Glomerular endothelial cell (primary cell): ENCODE measurements at regions not wholly inside any gene's neighbourhood (a gene's known extent, or its start where the extent isn't known, plus 50 kb on each side); places are given as distances from the start of the nearest gene placed in this dataset.
"Not testable (repeated sequence)": the region's sequence is repeated elsewhere in the genome, so short reads cannot be mapped to it uniquely, and the experiment has no call there.

Source experiments
- DNase-seq: peaks from one replicate; pipeline ENCODE4 v3.0.0-alpha.2; 2011; ENCODE audit warnings: low read depth, low spot score; ENCODE audit errors: extremely low read depth

DNA sequence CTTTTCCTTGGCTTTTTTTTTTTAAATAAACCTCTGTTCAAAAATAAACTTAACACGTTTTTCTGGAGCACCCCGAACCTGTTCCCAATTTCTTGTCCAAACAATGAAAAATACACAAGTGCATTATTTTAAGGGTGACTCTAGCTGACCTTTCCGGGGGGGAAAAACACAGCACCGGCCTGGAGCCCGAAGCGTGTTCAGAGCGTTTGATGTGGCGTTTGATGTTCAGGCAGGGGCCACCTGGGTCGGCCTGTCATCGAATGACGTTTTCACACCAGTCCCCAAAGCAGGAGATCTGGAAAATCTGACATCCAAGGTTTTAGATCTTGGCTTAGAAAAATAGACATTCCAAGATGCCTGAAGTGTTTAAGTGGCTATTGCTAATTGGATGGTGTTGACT lies 282.1 kb downstream of the SHOX start:
- DNase-seq: no peak

DNA sequence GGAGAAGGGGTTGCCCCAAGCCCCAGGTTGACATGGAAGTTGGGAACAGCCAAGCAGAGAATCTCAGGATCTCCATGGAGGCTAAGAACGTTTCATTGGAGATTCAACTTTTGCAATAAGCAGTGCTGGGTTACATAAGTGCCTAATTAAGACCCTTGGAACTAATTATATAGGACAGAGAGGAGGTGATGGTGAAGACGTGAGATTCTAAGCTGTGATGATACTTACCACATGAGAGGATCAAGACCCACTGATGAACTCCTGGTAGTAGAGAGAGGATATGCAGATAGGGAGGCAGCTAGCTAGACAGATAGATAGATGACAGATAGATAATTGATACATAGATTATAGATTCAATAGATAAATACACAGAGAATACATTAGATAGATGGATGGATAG lies 278.5 kb downstream of the SHOX start:
- not testable (repeated sequence) for DNase-seq

DNA sequence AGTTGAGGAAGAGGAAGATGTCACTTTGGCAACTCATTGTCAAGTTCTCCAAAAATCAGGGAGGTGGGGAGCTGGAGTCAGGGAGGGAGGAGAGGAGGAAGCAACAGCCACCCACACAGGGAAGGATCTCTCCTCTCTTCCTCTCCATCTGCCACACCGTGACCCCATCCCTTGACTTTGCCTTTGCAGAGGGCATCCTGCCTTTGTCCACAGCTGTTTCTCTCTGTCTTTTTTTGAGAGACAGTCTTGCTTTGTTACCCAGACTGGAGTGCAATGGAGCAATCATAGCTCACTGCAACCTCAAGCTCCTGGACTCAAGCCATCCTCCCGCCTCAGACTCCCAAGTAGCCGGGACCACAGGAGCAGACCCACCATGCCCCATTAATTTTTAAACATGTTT lies 276.0 kb downstream of the SHOX start:
- DNase-seq: no peak

DNA sequence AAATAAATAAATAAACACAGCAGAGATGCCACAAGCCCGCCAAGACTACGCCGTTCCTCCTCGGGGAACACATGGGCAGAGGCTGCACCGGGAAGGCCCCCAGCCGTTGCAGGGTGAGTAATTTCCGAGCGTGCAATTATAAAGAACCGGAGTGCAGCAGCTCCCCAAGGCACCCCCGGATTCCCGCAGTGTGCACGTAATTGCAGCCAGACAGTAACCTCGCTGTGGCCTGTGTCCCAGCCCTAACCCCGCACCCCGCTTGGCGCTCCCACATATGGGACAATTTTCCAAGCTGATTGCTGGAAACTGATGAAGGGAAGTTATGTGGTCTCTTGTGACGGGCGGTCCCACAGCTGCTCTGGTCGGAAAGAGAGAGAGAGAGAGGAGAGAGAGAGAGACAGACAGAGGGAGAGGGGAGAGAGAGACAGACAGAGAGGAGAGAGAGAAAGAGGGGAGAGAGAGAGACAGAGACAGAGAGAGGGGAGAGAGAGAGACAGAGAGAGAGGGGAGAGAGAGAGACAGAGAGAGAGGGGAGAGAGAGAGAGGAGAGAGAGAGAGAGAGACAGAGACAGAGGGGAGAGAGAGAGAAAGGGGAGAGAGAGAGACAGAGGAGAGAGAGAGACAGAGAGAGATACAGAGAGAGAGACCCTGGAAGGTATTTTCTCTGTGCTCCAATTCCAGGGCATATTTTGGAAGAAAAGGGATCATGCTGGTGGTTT lies 275.4 kb downstream of the SHOX start:
- DNase-seq: no peak

DNA sequence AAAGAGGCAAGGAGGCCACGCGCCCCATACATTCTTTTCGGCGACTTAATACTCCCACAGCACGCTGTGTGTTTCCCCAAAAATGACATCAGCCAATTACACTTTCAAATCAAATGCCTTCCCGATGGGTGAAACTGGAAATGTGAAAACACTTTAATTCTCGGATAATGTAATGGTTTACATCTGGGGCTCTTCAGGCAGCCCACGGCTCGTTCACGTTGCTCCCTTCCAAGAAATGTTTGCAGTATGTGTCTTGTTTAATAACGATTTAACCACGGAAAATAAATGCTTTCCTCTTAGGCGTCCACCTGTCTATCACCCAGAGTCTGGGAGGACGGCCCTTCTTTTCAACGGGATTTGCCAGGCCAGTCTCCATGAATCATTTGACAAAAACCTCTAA lies 272.5 kb downstream of the SHOX start:
- no peak for DNase-seq

DNA sequence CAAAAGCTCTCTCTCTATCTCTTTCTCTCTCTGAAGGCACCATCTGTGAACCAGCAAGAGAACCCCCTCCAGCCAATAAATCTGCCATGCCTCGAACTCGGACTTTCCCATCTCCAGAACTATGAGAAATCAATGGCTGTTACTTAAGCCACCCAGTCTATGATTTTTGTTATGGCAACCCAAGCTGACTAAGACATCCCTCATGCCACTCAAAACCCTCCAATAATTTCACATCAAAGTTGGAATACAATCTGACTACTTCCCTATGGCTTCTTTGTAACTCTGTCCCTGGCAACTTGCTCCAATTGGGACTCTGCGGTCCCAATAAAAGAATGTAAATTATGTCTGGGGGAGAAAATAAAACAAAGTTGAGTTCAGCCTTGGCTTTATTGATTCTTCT lies 265.7 kb downstream of the SHOX start:
- DNase-seq: no peak

DNA sequence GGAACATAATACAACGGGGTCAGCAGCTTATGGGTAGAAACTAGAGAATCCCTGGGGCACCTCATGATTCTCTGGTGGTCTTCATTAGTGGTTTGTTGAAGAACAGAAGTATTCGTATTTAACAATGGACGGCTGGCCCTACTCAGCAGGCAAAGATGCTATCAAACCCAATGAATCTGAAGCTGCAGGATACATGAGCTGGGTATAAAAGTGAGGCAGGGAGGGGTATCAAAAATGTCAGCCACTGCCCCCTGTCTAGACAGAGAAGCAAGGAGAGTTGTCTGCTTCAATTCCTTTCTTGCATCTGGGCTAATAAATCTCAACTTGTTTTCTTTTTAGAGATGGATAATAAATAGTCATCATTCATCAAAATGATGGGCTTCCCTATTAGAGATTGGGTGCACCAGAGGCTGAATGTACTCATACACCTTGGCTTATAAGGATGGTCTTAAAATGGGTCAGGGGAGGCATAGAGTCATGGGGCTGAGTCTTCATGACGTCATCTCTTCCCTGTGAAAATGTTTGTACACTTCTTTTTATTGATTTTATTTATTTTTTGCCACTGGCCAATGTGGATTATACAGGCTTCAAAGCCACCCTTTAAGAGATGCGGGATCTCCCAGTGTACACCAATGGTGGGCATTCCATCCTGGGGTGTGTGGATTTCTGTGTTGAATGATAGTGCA lies 259.5 kb downstream of the SHOX start:
- DNase-seq: no peak

DNA sequence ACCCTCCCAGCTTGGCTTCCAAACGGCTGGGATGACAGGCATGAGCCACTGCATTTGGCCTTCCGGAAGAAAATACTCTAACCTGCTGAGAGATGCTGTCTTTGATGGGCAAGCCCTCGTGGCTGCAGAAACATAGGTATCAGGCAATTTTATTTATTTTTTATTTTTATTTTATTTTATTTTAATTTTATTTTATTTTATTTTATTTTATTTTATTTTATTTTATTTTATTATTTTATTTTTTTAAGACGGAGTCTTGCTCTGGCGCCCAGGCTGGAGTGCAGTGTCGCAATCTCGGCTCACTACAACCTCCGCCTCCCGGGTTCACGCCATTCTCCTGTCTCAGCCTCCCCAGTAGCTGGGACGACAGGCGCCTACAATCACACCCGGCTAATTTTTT lies 257.1 kb downstream of the SHOX start:
- DNase-seq: not testable (repeated sequence)

DNA sequence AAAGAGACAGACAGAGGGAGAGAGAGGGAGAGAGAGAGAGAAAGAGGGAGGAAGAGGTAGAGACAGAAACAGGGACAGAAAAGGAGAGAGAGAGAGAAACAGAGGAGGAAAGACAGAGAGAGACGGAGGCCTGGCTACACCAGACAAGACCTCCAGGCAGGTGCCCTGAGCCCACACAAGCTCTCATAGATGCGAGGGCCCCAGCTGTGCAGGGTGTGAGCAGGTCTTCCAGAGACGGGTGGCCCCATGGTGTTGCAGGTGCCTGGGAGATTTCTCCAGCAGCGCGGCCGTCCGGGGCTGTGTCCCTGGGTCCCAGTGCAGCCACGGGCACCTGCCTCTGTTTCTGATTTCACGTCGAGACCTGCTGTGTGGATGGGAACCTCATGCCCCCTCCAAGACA lies 253.0 kb downstream of the SHOX start:
- no peak for DNase-seq

DNA sequence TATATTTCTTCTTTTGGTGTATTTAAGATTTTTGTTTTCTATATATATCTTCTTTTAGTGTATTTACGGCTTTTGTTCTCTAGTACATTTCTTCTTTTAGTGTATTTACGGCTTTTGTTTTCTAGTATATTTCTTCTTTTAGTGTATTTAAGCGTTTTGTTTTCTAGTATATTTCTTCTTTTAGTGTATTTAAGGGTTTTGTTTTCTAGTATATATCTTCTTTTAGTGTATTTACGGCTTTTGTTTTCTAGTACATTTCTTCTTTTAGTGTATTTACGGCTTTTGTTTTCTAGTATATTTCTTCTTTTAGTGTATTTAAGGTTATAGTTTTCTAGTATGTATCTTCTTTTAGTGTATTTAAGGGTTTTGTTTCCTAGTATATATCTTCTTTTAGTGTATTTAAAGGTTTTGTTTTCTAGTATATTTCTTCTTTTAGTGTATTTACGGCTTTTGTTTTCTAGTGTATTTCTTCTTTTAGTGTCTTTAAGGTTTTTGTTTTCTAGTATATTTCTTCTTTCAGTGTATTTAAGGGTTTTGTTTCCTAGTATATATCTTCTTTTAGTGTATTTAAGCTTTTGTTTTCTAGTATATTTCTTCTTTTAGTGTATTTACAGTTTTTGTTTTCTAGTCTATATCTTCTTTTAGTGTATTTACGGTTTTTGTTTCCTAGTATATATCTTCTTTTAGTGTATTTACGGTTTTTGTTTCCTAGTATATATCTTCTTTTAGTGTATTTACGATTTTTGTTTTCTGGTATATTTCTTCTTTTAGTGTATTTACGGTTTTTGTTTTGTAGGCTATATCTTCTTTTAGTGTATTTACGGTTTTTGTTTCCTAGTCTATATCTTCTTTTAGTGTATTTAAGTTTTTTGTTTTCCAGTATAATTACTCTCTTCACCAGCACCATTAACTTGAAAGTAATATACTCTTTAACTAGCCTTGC lies 249.4 kb downstream of the SHOX start:
- DNase-seq: not testable (repeated sequence)

DNA sequence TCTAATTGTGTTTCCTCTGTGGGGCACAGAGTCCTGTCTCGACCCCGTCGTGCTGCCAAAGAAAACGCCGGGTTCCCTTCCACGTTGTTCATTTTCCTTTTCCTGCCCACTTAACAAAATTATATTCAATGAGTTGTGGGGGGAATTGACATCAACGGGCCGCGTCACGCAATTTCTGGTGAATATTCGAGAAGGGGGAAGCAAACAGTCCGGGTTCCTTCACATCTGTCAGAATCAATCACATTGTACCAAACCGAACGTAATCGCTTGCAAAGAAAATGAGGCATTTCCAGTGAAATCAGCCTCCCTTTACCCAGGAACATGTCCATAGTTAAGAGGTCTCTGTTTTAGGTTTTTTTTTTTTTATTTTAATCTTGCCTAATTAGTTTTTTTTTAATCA lies 243.5 kb downstream of the SHOX start:
- no peak for DNase-seq

DNA sequence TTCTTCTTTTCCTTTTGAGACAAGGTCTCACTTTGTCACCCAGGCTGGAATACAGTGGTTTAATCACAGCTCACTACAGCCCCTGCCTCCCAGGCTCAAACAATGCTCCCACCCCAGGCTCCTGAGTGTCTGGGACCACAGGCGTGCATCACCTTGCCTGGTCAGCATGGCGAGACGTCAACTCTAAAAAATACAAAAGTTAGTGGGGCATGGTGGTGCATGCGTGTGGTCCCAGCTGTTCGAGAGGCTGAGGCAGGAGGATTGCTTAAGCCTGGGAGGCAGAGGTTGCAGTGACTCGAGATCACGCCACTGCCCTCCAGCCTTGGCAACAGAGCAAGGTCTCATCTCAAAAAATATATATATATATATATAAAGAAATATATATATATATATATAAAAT lies 242.4 kb downstream of the SHOX start:
- DNase-seq: no peak

DNA sequence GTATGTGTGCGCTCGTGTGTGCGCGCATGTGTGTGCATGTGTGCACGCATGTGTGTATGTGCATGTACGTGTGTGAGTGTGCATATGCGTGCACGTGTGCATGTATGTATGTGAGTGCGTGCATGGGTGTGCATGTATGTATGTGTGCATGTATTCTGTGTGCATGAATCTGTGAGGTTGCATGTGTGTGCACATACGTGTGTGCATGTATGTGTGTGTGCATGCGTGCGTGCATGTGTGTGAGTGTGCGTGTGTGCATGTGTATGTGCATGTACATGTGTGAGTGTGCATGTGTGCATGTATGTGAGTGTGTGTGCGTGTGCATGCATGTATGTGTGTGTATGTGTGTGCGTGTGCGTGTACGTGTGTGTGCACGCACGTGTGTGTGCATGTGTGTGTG lies 241.5 kb downstream of the SHOX start:
- no peak for DNase-seq

DNA sequence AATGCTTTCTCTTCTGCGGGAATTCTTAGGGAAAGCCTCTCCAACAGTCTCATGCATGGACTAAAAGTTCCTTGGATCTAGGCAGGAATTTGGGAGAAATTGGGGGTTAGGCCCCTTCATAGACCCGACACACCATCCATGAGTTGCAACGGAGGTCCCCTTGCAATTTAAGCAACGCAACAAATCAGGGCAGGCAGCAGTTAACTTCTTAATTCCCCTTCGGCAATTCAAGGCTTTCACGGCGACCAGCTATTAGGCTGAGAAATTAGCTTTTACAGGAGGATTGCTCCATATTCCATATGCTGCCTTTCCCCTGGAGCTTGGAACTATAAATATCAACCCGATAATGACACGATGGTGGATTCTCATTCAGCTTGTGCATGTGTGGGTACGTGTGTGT lies 241.0 kb downstream of the SHOX start:
- DNase-seq: no peak

DNA sequence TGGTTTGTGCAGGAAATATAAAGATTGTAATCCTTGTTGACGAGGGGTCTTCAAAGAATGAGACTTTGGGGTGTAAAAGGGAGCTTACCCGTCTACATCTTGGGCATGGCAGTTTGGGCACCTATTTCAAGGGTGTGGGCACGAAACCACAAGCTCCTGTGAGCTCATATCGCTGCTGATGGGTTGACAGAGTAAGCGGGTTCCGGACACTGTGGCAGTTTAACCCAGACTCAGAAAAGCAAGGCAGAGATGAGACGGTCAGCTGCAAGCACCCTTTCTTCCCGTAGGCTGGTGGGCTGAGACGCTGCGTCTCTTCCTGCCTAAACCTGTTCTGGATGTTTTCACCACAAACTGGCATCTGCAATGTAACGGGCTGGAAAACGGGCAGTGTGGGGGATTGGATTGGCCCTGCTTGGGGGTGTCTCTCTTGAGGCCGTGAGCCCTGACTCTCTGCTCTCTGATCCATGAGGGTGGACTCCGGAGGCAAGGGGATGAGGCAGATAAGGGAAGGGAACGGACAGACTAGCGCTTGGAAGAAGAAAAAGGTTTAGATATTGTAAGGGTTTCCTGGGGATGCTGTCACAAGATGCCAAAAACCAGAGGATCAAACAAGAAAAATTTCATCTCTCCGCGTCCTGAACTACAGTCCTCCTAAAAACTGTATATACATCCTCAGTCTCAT lies 237.5 kb downstream of the SHOX start:
- DNase-seq: no peak

DNA sequence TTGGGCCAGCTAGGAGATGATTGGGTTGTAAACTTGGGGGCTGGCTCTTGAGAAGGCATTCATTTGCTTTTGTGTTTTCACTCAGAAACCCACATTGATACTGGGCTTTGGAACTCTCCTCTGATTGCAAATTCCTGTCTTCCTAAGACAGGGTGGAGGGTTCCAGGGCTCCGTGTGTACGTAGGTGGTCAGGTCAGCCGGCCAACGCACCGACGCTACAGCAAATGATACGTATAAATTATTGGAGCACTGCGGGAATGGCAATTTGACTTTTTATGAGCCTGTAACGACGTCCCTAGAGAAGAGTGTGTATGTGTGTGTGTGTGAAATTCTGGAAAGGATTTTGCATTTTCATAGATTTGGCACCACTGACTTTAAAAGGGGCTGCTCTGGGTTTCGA lies 236.9 kb downstream of the SHOX start:
- no peak for DNase-seq

DNA sequence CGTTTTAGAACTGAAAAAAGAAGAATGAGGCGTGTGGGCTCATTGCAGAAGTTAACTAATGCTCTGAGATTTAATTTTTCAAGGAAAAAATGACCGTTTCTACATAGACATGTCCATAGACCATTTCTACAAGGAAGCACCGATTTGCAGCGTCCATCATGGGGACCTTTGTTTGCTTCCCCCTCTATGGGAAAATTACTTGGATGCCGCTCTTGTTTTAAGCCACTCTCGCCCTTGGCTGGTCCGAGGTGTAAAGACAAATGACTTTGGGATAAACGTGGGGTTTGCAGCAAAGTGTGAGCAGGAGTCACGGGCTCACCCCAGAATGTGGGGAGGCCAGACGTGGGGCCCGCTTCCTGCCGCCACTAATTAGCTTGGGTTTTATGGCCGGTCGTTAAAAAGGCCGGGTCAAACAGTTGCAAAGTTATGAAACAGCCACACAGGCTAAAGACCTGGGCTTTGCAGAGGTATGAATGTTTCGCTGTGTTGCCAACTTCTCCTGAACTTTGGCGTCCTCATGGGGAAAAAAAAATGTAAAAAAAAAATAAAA lies 235.9 kb downstream of the SHOX start:
- no peak for DNase-seq

DNA sequence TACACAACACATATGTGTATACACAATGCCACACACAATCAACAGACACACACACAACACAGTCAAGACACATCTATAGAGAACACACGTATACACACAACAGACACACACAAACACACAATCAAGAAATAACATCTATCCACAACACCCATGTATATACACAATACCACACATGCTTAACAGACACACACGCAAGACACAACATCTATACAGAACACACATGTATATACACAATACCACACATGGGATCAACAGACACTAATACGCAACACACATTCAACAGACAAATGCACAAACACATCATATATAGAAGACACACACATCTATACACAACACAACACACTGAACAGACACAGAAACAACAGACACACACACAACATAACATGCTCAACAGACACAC lies 234.8 kb downstream of the SHOX start:
- no peak for DNase-seq

DNA sequence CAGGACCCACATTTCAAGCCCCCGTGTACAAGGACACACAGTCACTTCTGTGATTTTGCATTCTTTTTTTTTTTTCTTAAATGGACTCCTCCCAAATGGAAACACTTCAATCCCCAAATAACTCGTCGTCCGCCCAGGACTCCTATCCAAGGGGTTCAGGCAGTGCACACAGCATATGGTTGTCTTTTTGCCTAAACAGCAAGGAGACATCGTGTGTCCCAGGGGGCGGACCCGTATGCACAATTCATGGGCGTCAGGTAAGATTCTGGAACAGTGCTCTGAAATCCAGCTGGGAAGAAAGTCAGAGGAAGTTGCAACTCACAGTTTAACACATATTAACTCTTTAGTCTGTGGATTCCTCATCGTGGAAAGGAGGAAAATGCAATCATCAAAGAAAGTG lies 231.3 kb downstream of the SHOX start:
- no peak for DNase-seq

DNA sequence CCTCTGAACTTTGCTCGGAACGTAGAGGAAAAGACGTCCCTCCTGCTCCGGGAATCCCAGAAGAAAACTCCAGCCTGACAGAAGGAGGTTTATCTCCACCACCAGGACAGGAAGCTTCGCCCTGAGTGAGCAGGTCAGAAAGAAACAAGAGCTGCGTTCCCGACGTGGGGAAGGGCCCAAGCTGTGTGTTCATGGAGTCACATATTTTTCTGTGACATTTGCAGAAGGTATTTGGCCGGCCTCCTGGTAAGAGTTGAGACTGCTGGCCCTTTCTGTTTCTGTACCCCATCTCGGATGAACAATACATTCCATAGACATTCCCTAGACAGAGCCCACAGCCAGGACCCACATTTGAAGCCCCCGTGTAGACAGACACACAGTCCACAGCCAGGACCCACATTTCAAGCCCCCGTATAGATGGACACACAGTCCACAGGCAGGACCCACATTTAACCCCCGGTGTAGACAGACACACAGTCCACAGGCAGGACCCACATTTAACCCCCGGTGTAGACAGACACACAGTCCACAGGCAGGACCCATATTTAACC lies 230.8 kb downstream of the SHOX start:
- DNase-seq: no peak
